K562 (cell line): ENCODE measurements at regions not wholly inside any gene's neighbourhood (a gene's known extent, or its start where the extent isn't known, plus 50 kb on each side); places are given as distances from the start of the nearest gene placed in this dataset.

ENCODE experiments used
- BRD4 ChIP-seq: fragments of 200-600 bp; sonication (generic); IDR thresholded peaks from 2 replicates; pipeline ENCODE4 v1.6.1; 2017; ENCODE audit warnings: inconsistent platforms
- CSDE1 ChIP-seq, 2 experiments: fragments of 450-650 bp; IDR thresholded peaks; 2 replicates each; pipeline ENCODE4 v1.6.1; 2016; ENCODE audit warnings: mild to moderate bottlenecking in 1 of 2
- MAFG ChIP-seq: fragments of 450-650 bp; conservative IDR thresholded peaks from 2 replicates; pipeline ENCODE4 v1.6.1; 2016; ENCODE audit warnings: missing genetic modification characterization, missing compliant biosample characterization
- NFIC ChIP-seq: fragments of 450-650 bp; IDR thresholded peaks from 2 replicates; pipeline ENCODE4 v1.6.1; 2017; ENCODE audit warnings: mild to moderate bottlenecking, inconsistent platforms
- NFIX ChIP-seq: fragments of 250-450 bp; sonication (Bioruptor Pico); IDR thresholded peaks from 2 replicates; pipeline ENCODE4 v1.4.0; 2020; ENCODE audit warnings: low read depth, mild to moderate bottlenecking, moderate library complexity
- PKNOX1 ChIP-seq: fragments of 450-650 bp; IDR thresholded peaks from 2 replicates; pipeline ENCODE4 v1.6.1; 2016
- ZNF41 ChIP-seq: fragments of 250-450 bp; sonication (Bioruptor Pico); conservative IDR thresholded peaks from 2 replicates; pipeline ENCODE4 v1.4.0; 2020; ENCODE audit warnings: mild to moderate bottlenecking
- ZNF707 ChIP-seq: fragments of 250-450 bp; sonication (Bioruptor Pico); conservative IDR thresholded peaks from 2 replicates; pipeline ENCODE4 v1.8.0; 2022; ENCODE audit warnings: inconsistent platforms, mild to moderate bottlenecking, moderate library complexity
- TF ChIP-seq, protein P1 (sequence below): fragments of 450-650 bp; formaldehyde crosslinking; IDR thresholded peaks from 2 replicates; pipeline ENCODE4 v1.4.0; 2020; ENCODE audit warnings: mild to moderate bottlenecking
- TF ChIP-seq, protein P2 (sequence below): IDR thresholded peaks from 2 replicates; pipeline ENCODE4 v1.6.1; 2012; ENCODE audit warnings: low read depth, low read length, improper control_type of control experiment, borderline replicate concordance
- TF ChIP-seq, protein P3 (sequence below): sonication (generic); formaldehyde crosslinking; IDR thresholded peaks from 2 replicates; pipeline ENCODE4 v1.9.0; 2022; ENCODE audit warnings: mild to moderate bottlenecking, missing genetic modification reagents

DNA sequence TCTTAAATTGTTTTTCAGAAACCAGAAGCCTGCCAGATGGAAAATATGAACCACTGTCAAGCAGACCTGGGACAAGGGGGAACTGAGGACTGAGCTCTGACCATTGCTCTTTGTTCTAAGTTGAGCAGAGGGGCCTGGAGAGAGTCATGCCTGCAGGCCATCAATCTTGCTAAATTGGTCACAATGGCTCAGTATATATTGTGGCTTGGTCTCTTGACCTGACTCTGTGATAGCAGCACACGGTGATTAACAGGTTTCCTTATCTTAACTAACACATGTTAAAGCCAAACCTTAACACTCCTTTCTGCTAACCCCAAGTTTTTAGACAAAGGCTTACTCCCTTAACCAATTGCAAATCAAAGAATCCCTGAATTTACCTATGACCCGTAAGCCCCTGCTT lies 1281.2 kb upstream of the NUDT12 start (continued):
- TF ChIP-seq, protein P1, sequence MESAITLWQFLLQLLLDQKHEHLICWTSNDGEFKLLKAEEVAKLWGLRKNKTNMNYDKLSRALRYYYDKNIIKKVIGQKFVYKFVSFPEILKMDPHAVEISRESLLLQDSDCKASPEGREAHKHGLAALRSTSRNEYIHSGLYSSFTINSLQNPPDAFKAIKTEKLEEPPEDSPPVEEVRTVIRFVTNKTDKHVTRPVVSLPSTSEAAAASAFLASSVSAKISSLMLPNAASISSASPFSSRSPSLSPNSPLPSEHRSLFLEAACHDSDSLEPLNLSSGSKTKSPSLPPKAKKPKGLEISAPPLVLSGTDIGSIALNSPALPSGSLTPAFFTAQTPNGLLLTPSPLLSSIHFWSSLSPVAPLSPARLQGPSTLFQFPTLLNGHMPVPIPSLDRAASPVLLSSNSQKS: no peak
- no peak for TF ChIP-seq NFIX (CRISPR knock-in tag)
- TF ChIP-seq, protein P2, sequence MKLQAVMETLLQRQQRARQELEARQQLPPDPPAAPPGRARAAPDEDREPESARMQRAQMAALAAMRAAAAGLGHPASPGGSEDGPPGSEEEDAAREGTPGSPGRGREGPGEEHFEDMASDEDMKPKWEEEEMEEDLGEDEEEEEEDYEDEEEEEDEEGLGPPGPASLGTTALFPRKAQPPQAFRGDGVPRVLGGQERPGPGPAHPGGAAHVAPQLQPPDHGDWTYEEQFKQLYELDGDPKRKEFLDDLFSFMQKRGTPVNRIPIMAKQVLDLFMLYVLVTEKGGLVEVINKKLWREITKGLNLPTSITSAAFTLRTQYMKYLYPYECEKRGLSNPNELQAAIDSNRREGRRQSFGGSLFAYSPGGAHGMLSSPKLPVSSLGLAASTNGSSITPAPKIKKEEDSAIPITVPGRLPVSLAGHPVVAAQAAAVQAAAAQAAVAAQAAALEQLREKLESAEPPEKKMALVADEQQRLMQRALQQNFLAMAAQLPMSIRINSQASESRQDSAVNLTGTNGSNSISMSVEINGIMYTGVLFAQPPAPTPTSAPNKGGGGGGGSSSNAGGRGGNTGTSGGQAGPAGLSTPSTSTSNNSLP: no peak
- TF ChIP-seq MAFG (tag): no peak
- no peak for TF ChIP-seq ZNF707 (CRISPR knock-in tag)
- TF ChIP-seq PKNOX1: peak; percentile 39; the same call in 1 of the 2 replicates
- no peak for TF ChIP-seq ZNF41 (CRISPR knock-in tag)
- TF ChIP-seq BRD4: no peak
- TF ChIP-seq CSDE1 (IDR thresholded peaks at IDR 0.05): no peak
- no peak for TF ChIP-seq NFIC
- TF ChIP-seq, protein P3, sequence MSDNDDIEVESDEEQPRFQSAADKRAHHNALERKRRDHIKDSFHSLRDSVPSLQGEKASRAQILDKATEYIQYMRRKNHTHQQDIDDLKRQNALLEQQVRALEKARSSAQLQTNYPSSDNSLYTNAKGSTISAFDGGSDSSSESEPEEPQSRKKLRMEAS (CRISPR knock-in tag): no peak
